ENCODE measurements at regions not wholly inside any gene's neighbourhood (a gene's known extent, or its start where the extent isn't known, plus 50 kb on each side); places are given as distances from the start of the nearest gene placed in this dataset.

- TF ChIP-seq RFX5 (IDR thresholded peaks at IDR 0.05) = no peak
- TF ChIP-seq MYC (IDR thresholded peaks at IDR 0.05; ENCODE audit: borderline replicate concordance, low read length) = no peak
- TF ChIP-seq POLR2A (IDR thresholded peaks at IDR 0.05; ENCODE audit: low read length) = no peak
- no peak for TF ChIP-seq RAD21 (conservative IDR thresholded peaks at IDR 0.05 in 1 of 2, IDR thresholded peaks at IDR 0.05 in 1 of 2)
- TF ChIP-seq SMC3 (IDR thresholded peaks at IDR 0.05) = no peak
Measured at GRCh38 chr12:24233519-24234246, 284.2 kb upstream of the SOX5 start.
